ENCODE measurements at regions not wholly inside any gene's neighbourhood (a gene's known extent, or its start where the extent isn't known, plus 50 kb on each side); places are given as distances from the start of the nearest gene placed in this dataset.

DNA sequence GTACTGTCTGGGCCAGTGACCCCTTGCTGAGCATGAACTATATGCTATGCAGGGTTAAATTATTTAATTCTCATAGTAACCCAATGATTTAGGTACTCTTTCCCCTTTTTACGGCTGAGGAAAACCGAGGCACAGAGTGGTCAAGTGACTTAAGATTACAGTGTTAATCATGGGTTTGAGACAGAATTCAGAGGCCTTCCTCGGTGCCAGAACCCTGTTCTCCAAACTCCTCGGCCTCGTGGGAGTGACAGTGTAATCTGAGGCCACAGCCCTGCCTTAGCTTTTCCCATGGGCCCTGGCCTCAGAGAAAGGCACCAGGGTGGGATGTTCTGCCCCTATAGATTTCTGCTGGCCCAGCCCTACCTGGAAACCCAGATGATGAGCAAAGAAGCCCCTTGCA, 86.4 kb upstream of the ZNF648 start:
- no peak for DNase-seq

DNA sequence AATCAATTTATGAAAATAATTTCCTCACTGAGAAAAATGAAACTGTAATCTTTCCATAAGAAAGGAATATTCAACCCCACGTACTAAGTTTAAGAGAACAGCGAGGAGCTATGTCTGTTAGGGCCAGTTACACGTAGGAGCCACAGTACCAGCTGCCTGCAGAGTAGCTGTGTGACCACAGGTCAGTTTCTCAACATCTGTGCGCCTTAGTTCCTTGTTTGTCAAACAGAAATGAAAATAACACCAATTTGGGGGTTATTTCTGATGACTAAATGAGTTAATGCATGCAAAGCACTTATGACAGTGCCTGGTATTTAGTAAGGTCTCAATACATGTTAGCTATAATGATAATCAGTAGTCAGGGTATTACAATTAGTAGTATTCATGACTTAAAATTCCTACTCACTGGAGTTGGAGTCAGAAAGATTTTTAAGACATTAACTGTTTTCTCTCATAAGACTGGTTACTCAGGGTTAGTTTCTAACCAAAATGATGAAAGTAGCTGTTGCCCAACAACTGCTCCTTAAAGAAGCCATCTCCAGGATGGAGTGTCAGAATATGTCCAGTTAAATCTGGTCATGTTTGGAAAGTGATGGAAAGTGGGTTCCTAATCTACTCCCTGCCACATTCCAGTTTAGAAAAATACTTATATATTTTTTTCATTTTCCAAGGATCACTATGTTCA, 85.8 kb upstream of the ZNF648 start:
- DNase-seq, result no peak

DNA sequence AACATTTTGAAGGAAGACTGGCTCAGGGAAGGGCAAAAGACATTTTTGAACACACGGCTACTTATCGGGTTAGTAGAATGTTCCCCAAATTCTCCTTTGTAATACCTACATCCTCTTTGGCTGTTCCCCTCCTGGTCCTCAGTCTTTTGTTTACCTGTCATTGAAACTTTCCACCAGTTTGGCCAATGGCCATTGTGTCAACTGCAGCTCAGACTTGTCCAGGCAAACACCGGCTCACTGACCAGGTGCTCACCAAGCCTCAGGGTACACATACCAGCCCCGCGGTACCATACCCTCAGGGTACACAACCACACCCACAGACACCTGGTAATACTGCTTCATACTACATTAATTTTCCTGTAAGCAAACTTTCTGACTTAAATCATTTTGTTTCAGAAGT, 84.8 kb upstream of the ZNF648 start:
- DNase-seq, result no peak

DNA sequence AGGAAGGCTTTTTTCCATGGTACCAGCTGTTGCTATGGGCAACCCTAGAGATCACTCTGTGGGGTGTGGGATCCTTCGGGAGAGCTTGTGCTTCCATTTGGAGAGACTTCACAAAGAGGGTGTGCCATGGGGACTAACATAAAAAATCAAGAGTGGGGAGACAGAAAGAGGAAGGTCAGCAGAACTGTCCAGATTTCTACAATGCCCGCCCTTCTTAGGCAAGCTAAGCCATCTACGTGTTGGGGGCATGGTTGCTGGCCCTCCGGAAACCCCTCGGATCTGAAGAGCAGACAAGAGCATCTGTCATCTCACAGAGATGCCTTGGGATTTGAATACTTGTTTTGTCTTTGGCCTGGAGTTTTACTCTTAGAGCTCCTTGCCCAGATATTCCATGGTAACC, 83.9 kb upstream of the ZNF648 start:
- DNase-seq, result no peak

DNA sequence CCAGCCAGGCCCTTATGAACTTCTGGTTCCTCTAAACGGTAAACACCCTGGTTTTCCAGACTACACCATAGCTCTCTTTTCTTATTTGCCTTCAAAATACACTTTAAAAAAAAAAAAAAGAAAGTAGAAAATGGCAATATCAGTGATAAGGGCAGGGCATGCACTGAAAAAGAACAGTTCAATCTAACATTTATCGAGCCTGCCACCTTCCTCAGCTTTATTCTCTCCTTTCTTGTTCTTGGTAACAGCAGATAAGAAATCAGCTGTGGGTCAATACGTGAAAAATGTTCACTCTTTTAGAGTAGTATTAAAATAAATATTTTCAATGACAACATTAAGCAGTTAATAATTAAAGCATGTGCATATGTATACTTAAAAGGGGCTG, 83.1 kb upstream of the ZNF648 start:
- no peak for DNase-seq

DNA sequence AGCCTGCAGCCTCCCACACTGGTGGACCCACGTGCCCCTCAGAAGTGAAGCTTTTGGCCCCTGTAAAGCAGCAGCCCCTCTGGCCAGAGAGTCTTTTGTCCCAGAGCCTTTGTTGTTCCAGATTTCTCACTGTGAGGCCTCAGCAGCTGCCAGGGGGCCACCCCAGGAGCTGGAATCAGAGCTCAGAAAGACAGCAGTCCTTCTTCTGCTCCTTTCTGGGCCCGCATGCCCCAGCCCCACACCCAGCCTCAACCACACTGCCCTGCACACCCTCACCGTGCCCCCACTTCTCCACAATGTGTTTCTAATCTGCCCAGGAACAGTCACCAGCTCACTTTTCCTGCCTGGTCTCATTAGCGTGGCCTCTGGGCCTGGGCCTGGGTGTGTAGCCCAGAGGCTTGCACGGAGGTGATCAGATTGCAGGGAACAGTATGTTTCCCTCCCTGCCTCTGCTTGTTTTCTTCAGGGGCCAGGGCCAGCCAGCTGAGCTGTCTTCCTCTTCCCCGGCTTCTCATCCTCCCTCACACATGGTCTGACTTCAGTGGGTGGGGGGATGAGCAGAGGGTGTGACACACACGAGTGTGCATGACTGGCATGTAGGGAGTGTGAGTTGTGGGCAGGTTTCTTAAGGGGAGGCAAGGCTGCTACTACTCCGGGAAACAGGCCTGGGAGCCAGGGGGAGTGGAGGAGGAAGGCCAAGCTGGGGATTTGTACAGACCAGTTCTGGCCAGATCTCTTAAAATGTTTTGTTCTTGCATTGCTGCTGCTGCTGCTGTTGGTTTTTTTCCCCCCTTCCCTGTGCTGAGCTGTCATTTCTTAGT, 82.5 kb upstream of the ZNF648 start:
- DNase-seq, result no peak

DNA sequence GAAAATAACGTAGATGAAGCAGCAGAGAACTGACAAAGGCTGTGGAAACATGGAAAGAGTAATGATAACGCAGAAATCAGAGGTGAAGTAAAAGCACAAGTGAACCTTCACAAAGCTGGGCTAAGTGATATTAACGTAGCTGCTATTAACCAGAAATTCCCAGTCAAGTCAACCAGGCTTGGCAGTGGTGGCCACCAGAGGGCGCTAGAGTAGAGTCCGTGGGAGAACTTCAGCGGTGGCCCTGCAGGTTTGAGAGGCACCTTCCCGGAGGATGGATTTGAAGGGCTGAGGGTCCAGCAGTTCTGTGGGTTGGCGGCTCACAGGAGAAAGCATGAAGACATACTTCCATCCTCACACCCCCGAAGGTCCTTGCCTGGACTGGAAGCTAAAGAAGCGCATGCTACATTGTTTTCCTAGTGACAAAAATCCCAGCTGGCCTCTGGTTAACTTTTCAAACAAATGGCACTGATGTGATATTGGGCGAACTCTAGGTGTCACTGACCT, 81.7 kb upstream of the ZNF648 start:
- peak; percentile 27 for DNase-seq

DNA sequence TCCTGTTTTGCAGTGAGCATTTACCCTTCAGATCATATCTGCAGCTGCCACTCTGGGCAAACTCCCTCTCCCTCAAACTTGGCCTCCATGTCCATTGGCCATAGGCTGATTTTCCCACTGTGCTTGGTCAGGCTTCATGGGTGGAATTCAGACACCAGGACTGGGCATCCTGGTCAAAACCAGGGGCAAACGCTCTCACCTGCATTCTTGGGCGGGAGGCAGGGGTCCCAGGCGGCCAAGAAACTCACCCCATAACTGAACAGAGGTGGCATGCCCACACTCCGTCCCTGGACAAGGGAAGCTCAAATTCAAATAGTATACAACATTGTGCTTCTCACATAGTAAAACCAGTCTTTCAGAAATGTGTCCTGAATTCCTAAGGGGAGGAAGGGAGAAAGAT, 81.1 kb upstream of the ZNF648 start:
- DNase-seq, result no peak

DNA sequence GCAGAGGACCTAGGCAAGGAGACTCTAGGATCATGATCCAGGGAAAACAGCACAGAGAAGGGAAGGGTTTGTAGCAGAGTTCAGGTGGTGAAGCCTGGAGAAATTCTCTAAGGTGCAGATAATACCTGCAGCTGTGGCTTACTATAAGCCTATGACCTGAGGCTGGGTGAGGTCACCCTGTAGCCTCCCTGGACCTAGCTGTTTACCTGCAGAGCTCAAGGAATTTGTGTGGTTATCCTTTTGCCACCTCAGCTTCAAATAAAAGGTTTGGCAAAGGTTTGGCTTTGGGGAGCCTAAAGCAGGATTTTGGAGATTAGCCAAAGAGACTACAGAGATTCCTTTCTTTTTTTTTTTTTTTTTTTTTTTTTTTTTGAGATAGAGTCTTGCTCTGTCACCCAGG, 79.5 kb upstream of the ZNF648 start:
- no peak for DNase-seq

DNA sequence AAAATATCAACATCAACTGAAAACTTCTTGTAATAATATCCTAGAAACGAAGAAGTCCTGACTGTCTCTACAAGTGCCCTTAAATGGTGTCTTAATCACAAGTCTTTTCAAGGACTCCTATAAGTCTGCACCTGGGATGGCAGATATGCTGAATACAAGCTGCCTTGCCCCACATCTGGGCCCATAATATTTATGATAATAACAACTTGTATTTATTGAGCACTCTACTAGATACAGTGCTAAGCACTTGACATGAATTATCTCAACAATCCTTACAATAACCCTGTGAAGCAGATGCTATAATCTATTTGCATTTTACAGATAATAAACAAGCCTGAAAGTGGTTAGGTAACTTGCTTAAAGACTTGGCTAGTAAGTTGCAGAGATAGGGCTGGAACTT, 78.0 kb upstream of the ZNF648 start:
- no peak for DNase-seq

DNA sequence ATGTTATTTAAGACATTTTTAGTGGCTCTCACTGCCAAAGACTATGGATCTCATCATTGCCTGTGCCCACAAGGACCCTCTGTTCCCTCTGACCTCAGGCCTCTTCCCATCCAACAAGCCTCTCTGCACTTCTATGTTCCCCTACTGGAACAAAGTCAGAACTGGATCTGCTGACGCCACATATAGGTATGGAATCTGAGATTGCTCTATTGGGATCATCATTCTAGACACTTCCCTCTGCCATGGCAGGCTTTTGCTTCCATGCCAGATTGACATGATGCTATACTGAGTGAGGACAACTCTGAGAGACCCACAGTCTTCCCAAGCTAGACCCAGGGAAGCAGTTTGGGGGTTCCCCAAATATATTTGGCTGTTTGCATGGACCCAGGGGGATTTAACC, 76.0 kb upstream of the ZNF648 start:
- DNase-seq, result no peak

DNA sequence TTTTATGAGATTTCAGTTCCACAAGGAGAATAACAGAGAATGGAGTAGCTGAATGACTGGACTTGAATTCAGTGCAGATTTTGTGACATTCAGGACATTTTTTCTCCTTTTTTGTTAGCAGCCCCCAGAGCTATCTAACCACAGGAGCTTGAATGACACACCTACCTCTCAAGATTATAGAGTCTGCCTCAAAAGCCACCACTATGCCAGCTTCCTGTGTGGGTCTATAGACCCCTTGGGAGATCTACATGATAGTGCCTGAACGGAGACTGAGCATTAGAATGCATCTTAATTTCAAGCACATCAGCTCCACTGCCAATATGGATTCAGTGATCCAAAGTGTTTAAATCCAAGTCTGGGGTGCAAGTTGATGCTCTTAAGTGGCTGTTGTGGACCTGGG, 74.4 kb upstream of the ZNF648 start:
- DNase-seq, result no peak

DNA sequence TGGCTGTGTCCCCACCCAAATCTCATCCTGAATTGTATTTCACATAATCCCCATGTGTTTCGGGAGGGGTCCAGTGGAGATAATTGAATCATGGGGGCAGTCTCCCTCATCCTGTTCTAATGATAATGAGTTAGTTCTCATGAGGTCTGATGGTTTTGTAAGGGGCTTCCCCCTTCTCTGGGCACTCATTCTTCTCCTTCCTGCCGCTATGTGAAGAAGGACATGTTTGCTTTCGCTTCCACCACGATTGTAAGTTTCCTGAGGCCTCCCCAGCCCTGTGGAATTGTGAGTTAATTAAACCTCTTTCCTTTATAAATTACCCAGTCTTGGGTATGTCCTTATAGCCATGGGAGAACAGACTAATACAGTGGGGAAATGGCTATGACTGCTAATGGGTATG, 72.7 kb upstream of the ZNF648 start:
- DNase-seq, result no peak

DNA sequence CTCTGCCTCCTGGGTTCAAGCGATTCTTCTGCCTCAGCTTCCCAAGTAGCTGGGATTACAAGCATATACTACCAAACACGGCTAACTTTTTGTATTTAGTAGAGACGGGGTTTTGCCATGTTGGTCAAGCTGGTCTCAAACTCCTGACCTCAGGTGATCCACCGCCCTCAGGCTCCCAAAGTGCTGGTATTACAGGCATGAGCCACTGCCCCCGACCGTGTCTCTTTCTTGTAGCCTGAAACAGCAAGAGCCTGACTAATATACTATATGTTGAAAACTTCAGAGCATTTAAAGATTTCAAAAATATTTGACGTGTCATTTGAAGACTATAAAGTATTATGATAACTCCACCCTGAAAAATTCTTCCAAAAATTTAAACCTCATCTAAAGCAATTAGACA, 71.7 kb upstream of the ZNF648 start:
- DNase-seq, result no peak

DNA sequence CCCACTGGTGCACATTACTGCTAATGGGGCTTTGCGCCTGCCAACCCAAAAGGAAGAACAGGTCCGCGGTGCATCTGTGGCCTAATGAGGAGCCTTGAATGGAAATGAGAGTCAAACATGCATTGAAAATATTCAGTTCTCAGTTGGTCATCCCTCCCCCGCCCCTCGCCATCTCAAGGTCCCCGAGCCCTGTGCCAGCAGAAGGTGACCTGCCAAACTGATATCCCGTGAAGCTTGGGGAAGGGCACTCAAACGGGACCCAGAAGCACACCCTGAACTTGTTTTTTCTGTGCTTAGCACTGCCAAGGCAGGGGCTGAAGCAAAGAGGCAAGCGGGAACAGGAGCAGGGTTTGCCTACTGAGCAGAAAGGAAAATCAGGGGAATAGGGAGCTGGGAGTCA, 67.9 kb upstream of the ZNF648 start:
- no peak for DNase-seq

DNA sequence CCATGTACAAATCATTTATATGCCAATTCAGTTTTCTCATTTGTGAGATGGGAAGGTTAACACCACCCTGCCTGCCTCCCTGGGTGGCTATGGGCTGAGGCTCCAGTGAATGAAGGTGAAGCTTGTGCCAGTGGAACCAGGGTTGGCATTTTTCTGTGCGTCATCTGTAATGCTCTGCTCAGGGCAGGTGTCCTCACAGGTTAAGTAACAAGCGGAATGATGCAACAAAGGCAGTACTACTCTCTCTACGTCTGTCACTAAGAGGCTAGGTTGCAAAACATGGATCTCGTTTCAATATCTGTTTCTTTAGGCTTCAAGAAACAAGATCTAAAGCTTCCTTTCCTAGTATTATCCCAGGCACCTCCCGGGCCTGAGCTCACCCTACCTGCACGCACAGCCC, 67.0 kb upstream of the ZNF648 start:
- DNase-seq, result no peak

DNA sequence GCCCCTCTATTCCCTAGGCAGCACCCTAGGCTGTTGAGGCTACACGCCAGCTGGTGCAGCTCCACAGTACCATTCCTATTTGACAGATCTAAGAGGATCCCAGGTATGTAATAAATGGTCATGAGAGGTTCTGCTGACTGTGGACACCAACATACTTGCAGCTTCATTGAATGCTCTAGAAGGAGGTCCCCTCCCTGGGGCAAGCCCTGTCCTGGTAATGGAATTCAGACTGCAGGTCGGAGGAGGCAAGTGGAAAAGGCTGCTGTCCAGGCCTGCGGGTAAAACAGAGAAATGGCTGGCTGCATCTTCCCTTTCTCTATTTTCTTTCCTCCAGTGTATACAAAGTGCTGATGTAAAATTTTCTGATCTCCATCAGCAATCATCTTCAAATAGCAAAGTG, 66.1 kb upstream of the ZNF648 start:
- DNase-seq, result no peak

DNA sequence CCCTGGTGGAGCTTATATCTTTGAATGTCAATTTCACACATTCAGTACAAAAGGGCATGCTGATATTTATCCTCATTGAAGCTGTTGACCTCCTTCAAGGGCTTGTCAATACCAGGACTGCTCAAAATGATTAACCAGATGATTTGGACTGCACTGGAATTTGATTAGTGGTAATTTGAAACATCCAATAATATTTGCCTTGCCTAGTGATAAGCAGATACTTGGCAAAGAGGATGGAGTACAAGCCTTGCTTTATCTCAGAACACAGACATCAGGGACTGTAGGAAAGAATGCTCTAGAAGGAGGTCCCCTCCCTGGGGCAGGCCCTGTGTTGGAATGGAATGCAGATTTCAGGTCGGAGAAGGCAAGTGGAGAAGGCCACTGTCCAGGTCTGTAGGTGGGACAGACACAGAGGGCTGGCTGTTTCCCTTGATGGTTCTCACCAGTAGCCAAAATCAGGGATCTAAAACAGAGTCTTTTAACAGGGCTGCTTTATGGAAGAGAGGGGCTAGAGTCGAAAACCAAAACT, 64.8 kb upstream of the ZNF648 start:
- no peak for DNase-seq

DNA sequence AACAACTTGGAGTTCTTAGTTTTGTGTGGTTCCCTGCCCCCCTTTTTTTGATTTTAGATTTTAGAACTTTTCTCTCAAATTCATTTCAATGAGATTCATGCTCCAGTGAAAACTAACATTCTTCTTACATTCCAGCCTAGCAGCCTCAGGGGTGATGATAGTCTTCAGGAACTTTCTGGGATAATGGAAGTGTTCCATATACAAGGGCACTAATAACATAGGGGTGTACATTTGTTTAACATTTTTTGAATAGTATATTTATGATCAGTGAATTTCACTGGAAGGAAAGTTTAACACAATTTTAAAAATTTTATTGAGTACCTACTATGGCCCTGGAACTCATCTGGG, 61.4 kb upstream of the ZNF648 start:
- no peak for DNase-seq

DNA sequence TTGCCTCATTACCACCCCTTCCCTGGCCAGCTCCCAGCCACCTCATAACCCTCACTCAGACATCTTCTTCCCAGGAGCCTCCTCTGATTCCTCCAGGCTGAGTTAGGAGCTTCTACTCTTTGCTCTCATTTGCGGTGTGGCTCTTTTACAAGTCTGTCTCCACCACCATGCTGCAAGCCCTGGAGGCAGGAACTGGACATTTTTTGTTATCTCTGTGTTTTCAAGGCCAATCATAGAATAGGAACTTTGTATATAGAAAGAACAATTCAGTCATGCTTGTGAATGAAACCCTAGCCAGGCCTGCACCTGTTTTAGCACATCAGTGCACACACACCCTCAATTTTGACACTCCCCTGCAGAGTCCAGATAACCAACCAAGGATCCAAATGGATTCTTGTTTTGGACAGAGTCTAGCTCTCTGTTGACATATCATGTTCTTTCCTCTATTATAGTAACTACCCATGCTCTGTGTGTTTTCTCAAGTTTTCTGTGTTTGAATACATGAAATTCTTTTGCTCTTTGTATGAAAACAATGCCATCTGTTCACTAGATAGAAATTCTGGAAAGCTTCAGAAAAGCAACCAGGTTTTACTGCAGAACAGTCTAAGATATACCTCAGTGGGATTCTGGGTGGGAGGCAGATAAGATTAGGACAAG, 60.9 kb upstream of the ZNF648 start:
- DNase-seq, result no peak

DNA sequence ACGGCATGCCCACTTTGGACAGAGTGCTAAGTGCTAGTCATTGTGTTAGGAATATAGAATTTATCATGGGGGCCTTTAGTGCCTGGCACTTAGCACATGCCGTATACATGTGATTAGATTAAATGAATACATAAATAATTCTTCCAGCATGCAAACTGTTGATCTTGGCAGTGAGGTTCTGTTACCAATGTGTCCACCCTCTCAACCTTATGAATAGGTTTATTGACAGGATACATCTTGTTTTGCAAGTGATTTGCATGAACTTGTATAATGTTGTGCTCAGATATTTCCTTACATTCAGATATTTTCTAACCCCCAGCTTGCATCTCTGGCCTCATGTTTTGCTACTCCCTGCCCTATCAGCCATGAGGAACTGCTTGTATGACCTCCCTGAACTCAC, 60.3 kb upstream of the ZNF648 start:
- no peak for DNase-seq

DNA sequence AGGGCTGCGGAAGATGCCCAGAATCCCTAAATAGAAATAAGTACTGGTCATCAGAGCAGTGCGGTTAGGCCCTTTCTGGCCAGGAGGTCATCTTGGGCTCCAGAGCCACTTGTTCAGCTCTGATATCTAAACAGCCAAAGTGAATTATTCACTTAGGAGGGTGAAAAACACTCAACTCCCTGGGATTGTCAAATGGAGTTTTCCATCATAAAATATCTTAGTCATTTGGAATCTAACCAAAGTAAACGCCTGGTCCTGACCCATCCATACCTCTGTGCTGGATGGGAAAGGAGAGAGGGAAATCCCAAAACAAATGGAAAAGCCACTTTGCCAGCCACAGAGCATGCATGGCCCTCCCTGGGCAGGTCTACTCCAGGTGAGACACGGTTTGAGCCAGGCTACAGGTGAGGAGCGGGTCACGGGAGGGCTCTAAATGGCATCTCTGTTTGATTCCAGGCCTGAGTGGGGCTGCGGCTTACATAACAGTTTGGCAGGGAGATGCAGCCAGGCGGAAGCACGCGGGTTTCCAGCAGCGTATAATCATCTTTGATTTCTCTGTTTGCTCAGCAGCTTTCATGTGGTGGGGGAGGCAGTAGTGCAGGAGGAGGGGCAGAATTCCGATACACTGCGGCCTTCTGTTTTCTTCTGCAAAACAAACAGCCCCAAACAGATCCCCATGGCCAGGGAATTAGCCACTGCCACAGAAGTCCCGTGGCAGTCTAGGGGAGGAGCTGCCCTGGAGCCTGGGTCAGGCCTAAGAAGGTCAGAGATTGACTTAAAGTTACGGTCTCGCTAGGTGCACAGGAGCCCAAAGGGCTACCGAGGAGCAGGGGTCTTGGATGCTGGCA, 59.1 kb upstream of the ZNF648 start:
- DNase-seq, result no peak

DNA sequence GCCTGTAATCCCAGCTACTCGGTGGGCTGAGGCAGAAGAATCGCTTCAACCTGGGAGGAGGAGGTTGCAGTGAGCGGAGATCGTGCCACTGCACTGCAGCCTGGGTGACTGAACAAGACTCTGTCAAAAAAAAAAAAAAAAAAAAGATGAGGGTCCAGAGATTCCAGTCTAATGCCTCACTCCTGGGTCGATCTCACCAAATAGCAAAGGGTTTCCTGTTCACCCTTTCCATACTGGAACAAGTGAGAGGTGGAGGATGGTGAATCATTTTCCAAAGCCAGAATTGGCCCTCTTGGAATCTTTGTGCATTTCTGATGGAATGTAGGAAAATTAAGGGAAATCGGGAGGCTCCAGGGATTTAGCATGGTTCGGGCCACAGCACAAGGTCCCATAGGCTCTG, 58.1 kb upstream of the ZNF648 start:
- no peak for DNase-seq
